GM03348 (cell line): ENCODE measurements at regions not wholly inside any gene's neighbourhood (a gene's known extent, or its start where the extent isn't known, plus 50 kb on each side); places are given as distances from the start of the nearest gene placed in this dataset.
"Not testable (repeated sequence)": the region's sequence is repeated elsewhere in the genome, so short reads cannot be mapped to it uniquely, and the experiment has no call there.

Experiments
- DNase-seq: peaks from one replicate; pipeline ENCODE4 v3.0.0; 2012; ENCODE audit warnings: low spot score

DNA sequence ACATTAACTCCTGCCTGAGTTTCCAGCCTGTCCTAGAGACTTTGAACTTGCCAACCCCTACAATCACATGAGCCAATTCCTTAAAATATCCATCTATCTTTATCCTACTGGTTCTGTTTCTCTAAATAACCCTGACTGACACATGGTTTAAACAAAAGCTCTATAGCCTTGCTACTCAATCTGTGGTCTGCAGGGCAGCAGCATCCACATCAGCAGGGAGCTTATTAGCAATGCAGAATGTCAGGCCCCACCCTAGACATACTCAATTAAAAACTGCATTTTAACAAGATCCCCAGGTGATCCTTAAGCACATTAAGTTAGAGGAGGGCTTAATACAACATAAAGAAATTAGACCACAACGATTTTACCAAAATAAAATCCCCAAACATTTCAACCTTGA, 108.3 kb upstream of the CPSF6 start:
- no peak for DNase-seq

DNA sequence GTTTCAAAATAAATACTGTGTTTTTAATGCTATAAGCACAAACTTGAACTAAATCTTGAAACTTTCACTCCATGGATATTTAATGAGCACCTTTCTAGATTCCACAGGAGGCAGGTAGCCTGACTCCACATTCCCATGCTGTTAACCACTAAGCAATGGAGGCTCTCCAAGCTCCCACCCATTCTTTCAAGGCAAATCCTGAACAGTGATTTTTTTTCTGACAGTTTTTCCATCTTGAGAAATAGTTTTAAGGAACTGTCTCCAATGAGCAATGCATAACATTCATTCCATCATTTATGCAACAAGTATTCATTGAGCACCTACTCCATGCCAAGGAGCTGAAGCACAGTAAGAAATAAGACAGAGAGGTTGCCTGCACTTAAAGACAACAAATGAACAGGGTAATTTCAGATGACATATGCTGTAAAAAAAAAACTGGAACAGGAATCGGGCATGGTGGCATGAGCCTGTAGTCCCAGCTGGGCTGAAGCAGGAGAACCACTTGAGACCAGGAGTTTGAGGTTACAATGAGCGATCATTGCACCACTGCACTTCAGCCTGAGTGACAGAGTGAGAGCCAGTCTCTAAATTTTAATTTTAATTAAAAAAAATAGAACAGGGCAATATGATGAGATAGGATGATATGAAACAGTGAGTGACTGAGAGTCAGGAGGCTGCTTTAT, 102.3 kb upstream of the CPSF6 start:
- DNase-seq: no peak

DNA sequence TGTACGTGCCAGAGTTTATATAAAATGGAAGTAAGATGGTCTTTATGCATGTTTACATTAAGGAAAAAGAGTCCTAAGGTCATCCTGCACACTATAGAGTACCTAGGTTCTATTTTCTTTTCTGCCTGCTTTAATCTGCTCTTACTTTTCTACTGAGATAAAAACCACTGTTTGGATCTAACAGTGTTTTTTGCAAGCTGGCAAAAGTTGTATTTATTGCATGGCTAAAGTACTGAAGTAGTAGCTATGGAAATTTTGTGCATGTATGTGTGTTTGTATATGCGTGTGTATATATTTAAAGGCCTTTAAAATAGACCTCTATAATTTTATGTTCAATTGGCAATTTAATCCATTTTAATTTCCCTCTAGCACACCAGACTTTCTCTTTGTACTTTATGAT, 98.3 kb upstream of the CPSF6 start:
- no peak for DNase-seq

DNA sequence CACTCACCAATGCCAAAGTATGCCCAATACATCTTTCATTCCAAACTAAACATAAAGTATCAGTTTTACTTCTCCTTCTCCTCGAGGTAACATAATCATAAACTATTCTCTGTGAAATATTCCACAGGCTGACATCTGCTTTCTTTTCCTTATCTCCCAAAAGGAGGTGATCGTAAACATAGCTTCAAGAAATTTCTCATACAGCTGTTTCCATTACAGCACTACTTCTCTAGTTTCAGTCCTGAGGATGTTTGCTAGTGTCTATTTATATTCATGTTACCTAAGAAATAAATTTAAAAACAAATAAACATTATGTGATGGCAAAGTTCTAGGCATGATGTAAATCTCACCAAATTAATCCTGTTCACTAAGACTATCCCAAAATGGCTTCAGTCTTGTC, 90.1 kb upstream of the CPSF6 start:
- no peak for DNase-seq

DNA sequence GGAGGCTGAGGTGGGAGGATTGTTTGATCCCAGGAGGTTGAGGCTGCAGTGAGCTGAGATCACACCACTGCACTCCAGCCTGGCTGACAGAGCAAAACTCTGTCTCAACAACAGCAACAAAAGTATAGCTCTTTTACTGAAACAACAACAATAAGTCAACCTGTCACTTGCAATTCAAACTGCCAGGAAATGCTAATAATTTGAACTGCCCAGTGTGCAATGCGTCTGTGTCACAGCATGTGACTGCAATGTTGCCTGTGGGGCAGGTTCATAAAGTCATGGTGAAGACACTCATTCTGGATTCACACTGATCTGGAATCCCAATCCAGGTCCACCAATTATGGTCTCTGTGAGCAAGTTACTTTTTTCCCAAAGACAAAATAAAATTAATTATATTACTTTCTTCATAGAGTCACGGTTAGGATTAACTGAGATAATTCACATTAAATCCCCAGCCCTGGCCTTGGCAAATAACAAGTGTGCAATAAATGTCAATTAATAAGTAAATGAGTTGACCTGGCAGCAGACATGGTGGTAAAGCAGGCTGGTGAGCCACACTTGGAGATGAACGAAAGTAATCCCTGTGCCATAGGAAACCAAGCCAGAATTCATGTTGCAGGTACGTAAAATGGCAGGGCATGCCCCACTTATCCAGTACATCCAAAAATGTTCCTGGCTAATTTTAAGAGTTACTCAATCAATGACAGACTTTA, 89.1 kb upstream of the CPSF6 start:
- DNase-seq: no peak

DNA sequence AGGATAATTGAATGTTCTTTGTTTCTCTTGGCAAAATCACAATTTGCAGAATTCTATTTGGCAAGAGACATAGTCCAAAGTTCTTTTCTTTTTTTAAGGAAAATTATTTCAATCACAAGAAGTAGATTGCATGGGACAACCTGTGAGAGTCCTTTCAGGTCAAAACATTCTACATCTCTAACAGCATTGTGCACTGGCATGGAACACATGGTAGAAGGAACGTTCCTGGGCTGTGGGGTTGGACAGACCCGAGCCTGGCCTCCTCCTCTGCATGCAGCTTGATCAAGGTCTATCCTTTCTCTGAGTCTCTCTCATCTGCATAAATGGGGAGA, 88.6 kb upstream of the CPSF6 start:
- no peak for DNase-seq

DNA sequence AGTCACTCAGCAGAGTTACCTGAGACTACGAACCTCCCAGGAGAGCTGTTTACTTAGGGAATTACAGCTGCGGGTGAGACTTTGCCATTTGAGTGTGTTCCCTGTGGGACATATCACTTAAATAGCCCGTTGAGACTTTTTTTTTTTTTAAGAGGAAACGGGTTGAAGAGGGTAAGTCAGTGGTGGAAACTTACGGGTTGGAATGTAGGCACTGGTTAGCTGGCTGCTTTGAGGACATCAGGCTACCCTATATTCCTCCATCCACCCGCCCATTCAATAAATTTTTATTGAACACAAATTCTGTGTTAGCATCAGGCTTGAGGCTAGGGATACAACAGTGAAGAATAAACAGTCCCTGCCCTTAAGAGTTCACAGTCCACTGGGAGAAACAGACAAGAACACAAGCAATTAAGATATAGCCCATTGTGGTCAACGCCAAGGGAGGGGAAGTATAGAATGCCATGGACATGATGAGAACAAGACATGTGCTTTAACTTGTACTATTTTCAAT, 88.1 kb upstream of the CPSF6 start:
- DNase-seq: no peak

DNA sequence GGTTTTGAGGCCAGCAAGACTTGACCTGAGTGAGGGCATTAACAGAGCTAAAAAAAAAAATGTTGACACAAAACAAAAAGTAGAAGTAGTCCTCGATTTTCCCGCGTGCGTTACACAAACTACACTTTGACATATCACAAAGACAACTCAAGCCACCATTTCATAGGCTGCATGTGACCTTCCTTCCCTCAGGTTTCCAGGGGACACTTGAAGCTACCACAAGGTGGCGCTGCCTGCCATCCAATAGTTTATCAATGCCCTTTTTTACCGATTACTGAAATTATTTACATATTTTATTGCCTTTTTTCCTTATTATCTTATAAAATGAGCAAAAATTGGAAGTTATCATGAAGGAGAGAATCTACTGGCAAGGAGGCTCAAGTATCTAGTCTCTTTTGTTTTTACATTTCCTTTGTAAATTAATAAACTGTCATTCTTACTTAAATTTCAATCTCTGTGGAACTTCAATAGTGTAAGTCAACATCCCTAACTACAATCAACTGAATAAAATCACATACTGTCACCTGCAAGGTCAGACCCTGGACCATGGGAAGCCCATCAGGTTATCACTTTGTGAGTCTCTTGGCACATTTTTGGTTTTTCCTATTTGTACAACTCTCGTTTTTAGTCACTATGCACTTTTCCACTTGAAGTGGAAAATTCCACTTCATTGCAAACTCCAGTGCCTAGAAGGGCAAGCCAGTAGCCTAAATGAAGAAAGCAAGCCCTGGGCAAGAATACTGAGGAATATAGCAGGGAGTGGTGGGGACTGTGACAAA, 84.6 kb upstream of the CPSF6 start:
- DNase-seq: peak; percentile 72

DNA sequence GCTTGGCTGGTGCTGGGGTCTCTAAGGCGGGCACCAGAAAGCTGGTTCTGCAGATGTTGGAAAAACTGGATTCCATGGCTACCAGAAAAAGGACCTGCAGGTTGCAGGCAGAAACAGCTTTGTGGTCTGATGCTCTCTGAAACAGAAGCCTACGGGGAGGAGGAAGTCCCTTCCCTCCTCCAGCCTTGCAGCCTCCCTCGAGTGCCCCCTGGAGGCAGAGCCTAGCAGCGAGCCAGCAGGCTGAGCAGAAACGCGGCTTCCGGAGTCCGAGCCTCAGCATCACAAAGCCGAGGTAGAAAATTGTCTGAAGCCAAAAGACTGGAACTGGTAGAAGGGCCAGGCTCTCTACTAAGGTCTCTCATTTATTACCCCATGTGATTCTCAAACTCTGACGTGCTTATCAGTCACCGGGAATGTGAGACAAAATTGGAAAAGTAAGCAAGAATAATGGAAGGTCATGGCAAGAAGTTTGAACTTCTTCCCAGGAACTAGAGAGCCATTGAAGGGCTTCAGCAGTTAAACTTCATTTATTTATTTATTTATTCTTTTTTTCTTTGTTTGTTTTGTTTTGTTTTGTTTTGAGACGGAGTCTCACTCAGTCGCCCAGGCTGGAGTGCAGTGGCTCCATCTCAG, 82.2 kb upstream of the CPSF6 start:
- peak; percentile 91 for DNase-seq

DNA sequence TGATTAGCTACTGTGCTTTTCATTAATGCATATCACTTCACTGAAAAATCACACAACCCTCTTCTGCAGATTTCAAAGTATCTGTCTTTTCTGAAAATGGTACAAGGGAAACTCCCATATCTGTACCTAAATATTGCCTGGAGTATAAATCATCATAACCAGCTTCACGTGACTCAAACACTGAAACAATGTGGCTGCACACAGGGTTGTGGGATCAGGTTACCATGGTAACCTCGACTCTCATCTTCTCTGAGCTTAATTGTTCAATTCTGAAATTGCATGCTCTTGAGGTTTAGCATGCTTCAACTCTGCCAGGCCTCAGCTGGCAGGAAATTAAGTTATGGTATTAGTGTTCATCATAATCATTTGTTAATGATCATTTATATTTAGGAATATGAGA, 77.5 kb upstream of the CPSF6 start:
- no peak for DNase-seq

DNA sequence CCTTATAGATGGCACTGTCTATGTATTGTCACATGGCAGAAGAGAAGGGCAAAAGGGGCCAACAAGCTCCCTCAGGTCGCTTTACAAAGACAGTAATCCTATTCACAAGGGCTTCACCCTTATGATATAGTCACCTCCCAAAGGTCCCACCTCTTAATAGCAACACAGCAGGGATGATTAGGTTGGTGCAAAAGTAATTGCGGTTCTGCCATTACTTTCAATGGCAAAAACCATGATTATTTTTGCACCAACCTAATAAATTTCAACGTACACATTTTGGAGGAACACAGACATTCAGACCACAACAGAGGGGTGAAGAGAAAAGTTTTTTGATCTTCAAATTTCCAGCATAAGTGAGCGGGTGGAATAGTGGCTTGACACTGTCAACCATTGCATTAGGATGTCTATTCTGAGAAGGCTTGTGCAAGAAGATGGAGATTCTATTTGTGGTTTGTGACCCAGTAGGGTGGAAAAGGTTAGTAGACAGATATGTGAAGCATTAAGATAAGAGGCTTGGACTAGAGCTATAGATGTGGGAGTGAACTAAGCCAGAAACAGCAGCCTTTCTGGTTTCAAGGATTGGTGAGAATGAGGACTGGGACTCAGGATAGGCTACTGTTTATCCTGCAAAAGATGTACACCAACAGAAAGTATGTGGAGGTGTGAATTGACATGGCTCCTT, 75.5 kb upstream of the CPSF6 start:
- no peak for DNase-seq

DNA sequence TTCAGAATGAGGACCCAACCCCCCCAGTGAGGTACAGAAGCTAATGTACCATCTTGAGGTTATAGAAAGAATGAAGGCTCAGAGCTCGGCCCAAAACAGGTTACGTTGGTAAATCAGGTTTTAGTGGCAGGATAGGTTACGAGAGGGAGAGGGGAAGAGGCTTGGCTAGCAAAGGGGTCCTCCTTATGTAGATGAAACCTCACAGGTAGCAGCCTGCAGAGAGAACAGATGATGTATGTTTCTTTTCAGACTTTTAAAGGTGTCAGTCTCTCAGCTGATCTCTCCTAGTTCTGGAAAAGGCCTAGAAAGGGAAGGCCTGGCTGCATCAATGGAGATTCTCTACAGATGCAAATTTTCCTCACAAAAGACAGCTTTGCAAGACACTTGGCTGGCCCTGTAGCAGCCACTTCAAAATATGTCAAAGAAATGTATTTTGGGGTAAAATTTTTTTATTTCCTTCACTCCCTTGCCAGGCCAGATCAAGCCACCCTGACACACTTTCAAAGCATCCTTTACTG, 71.7 kb upstream of the CPSF6 start:
- no peak for DNase-seq

DNA sequence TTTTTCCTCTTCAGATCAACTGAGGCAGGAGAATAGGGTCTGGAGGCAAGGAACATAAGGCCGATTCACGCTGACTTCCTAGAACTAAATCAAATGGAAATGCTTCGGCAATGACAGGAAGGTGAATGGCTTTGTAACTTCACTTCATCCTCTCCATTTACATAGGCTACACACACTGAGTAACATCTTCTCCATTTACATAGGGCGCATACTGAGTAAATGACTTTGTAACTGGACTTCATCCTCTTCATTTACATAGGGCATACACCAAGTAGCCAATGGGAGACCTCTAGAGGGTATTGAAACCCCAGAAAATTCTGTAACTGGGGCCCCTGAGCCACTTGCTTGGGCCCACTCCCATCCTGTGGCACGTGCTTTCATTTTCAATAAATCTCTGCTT, 71.0 kb upstream of the CPSF6 start:
- DNase-seq: no peak

DNA sequence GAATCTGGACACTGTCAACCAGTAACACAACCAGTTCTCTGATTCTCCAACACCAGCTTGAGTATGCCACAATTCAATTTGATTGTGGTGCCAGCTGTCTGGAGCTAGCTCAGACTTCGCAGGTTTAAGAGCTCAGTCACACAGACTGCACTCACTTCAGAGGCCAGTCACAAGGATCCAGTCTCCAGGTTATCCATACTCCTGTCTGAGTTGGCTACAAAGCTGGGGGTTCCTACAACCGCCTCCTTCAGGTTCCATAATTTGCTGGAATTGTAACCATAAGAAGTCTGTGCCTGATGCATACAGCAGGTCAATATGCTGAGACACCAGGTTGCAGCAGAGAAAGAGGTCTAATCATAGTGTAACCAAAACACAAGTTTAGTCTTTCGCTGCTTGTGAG, 70.5 kb upstream of the CPSF6 start:
- no peak for DNase-seq

DNA sequence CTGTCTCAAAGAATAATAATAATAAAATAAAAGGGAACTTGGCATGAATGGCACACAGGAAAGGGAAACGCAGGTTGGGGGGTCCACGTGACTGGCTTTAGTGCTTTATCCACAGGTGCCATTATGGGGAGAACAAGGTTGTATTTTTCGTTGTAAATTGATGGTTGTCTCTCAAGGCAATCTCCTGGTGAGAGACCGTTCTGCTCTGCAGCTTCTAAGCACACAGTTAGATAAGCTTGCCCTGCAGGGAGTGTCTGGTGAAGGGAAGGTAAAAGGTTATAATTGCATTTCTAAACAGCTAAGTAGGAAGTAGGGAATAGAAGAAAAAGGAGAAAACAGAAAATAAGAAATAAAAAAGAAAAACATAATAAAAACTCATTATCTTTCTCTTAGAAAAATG, 69.1 kb upstream of the CPSF6 start:
- DNase-seq: no peak

DNA sequence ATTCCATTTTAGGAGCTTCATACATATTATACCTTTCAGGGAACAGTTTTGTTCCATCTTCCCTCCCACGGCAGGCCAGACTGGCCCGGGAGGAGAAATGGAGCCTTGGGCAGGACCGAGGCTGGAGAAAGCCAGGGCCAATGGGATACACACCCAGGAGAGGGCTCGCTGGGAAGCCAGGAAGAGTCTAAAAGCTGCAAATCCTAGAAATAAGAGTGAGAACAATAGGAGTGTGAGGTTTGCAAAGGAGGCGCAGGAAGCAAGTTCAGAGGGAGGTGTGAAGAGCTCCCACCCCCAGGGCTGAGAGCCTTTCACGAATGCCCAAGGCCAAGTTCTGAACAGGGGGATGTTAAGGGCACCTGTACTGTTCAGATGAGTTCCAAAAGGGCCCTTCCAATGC, 67.5 kb upstream of the CPSF6 start:
- no peak for DNase-seq

DNA sequence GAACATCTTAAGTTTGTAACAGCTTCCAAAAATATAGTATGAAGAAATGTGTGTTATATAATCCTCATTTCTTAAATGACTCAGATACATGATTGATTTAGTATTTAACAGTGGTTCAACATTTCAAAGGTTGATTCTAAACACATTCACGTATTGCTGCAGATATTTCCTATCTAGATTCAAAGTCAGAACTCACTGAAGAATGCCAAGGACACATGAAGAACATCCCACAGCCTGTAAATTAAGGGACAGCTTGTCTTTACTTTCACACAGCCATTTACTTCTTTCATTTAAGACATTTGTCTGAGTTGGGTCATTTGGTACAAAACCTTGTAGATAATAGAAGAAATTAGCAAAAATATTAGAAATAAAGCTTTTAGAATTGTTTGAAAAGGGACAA, 66.9 kb upstream of the CPSF6 start:
- DNase-seq: no peak

DNA sequence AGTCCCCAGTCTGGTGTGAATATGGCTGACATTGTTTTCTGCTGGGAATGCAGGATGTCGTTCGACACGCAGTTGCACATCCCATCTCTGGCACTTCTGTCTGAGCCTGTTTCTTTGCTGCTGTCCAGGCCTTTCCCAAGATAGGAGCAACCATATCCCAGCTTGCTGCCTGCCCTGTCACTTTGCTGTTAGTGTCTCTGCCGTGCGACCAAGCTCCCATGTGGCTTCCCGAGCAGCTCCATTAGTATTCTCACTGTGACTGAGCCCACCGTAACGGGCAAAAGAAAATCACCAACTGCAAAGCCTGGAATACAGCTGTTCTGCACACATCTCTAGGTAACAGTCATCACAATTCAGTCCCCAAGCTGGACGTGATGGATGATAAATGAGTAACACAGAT, 66.0 kb upstream of the CPSF6 start:
- peak; percentile 7 for DNase-seq

DNA sequence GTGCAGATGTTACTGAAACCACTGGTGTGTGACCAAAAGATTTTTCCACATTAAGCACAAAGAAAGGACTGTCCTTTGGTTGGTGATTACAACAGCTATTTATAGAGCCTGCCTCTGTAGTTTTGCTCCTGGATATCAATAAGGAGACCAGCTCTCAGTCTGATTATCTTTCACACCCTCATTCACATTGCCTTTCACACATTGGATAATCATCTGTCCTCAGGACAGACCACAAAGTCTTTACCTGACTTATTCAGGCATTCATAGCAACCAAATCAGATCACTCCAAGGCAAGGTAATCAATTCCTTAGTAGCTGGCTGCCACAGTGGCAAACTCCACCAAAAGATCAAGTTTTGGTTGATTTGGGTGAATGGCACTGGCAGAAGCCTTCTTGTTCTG, 59.6 kb upstream of the CPSF6 start:
- no peak for DNase-seq

DNA sequence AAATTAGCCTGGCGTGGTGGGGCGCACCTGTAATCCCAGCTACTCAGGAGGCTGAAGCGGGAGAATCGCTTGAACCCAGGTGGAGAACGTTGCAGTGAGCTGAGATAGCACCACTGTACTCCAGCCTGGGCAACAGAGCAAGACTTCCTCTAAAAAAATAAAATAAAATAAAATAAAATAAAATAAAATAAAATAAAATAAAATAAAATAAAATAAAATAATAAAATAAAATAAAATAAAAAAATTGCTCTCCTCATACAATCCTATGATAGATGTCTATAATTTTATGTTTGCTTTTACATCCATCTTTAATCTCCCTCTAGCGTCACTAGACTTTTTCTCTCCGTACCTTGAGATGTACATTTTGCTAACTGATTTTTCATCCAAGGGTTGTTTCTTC, 51.8 kb upstream of the CPSF6 start:
- not testable (repeated sequence) for DNase-seq

DNA sequence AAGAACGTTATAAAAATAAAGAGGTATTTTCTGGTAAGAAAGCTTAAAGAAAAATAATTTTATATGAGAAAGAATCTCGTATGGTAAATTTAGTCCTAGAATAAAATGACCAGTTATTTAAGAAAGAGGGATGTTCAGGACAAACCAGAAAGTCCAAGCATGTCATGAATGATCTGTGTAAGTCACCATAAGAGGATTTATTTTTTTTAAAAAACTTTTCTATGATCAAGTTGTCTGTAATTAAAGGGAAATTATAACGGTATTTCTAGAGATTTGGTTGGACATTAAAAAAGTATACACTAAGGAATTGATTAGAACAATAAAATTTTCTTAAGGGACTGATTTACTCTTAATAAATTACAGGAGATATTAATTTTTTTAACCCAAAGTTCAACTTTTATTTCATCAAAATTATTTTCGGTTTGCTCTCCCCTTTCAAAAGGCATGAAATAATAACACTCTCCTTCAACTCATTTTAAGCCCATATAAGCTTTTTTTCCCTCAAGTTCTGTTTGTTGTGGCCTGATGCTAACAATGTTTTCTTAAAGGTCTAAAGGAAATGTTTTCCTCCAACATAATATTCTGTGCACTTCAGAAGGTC, 49.9 kb upstream of the CPSF6 start:
- DNase-seq: no peak
